ENCODE measurements at regions not wholly inside any gene's neighbourhood (a gene's known extent, or its start where the extent isn't known, plus 50 kb on each side); places are given as distances from the start of the nearest gene placed in this dataset.
"Not testable (repeated sequence)": the region's sequence is repeated elsewhere in the genome, so short reads cannot be mapped to it uniquely, and the experiment has no call there.

DNA sequence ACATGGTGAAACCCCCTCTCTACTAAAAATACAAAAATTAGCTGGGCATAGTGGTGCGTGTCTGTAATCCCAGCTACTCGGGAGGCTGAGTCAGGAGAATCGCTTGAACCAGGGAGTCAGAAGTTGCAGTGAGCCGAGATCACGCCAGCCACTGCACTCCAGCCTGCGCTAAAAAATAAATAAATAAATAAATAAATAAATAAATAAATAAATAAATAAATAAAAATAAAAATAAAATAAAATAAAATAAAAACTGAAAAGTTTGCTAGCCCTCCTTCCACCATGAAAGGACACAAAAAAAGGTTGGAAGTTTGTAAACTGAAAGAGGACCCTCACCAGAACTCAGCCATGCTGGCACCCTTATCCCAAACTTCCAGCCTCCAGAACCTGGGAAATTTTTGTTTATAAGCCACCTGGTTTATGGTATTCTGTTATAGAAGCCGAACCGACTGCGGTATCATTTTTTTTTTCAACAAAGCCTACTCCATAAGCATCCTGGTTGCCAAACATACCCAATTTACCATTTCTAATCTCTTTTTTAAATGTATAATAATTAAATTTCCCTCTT lies 448.2 kb downstream of the SEMA3D start:
- DNase-seq (ENCODE audit: low read depth in 4 of 4, low spot score in 3 of 4), result no peak

DNA sequence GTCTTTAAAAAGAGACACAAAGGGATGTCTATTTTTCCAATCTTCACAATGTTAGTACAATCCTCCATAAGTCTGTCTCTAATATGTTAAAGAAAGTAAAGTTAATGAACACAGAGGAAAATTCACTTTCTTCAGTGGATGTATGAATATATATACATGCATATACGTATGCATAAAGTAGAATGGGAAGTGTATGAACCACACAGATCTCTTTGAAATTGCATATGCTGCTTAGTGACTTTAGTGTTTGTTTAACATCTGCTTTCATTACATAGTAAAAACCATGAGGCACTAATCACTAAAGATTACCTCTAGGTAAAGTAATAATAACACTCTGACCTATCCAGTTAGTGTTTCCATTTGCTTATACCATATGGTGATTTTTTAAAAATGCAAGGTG lies 451.2 kb downstream of the SEMA3D start:
- DNase-seq (ENCODE audit: low read depth in 4 of 4, low spot score in 3 of 4), result no peak

DNA sequence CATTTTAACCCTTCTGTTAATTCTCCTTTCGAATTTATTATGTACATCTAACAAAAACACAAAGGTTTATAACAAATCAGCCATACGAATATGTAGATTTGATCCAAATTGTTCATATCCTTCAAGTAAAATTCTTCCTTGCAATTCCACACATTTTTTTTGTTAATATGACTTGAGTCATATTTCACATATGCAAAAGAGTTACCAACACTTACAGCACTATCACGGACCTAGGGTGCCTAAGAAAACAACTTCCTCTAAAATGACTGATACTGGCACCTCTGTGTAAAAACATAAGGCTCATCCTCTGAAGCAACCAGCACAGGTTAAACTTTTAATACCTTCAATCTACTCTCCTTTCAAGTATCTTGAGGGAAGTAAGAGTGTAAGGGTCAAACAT lies 451.8 kb downstream of the SEMA3D start:
- no peak for DNase-seq (ENCODE audit: low read depth in 4 of 4, low spot score in 3 of 4)

DNA sequence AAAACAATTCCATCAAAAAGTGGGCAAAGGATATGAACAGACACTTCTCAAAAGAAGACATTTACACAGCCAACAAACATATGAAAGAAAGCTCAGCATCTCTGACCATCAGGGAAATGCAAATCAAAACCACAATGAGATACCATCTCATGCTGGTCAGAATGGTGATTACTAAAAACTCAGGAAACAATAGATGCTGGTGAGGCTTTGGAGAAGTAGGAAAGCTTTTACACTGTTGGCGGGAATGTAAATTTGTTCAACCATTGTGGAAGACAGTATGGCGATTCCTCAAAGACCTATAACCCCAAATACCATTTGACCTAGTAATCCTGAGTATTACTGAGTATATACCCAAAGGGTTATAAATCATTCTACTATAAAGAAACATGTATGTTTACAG lies 452.9 kb downstream of the SEMA3D start:
- not testable (repeated sequence) for DNase-seq (ENCODE audit: low read depth in 4 of 4, low spot score in 3 of 4)

DNA sequence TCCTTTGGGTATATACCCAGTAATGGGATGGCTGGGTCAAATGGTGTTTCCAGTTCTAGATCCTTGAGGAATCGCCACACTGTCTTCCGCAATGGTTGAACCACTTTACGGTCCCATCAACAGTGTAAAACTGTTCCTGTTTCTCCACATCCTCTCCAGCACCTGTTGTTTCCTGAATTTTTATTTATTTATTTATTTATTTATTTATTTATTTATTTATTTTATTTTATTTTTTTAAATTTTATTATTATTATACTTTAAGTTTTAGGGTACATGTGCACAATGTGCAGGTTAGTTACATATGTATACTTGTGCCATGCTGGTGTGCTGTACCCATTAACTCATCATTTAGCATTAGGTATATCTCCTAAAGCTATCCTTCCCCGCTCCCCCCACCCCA lies 456.0 kb downstream of the SEMA3D start:
- DNase-seq (ENCODE audit: low read depth in 4 of 4, low spot score in 3 of 4), result not testable (repeated sequence)

DNA sequence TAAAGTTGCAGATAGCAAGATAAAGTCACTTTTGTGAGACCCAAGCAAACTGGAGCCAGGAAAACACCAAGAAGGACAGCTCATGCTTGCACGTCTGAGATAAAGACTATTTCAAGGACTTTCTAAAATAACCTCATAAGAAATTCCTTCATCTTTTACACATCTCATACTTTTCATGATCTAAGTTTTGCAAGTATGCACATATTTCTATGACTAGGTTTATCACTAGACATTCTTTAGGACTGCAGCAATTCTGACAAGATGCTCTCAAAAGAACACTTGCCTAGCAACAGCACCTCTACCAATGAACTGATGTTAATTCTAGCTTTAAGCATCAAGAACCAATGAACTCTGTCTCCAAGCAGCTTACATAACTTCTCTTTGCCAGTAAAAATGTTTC lies 457.6 kb downstream of the SEMA3D start:
- DNase-seq (ENCODE audit: low read depth in 4 of 4, low spot score in 3 of 4), result no peak

DNA sequence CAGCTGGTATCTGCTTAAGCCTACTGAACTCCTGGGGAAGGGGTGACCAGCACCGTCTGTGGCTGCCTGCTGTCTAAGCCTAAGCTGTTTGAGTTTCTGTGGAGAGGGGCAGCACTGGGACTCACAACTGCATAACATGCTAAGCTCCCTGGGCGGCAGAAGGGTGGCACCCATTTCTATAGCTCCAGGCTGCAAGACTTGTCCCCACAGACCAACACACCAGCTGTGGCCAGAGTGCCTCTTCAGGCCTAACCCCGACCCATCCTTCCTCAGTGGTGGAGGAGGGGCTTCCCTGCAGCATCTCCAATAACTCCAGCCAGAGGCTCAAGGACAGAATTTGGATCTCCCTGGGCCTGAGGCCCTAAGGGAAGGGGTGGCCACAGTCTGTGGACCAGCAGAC lies 464.1 kb downstream of the SEMA3D start:
- DNase-seq (ENCODE audit: low read depth in 4 of 4, low spot score in 3 of 4), result no peak

DNA sequence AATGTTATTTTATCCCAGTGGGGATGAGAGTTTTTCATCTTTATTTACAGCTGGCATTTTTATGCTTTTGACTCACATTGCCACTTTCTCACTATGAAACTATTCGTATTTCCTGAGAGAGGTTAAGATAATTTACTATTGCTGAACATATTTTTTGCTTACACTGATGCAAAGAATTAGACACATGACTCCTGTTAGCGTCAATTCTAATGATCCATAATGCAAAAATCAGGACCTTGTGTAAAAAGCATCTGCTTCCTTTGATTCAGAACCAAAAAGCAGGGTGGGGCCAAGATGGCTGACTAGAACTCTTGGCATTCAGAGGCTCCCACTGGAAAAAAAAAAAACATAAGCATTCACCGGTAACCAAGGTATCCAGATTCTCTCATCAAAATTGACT lies 464.8 kb downstream of the SEMA3D start:
- no peak for DNase-seq (ENCODE audit: low read depth in 4 of 4, low spot score in 3 of 4)

DNA sequence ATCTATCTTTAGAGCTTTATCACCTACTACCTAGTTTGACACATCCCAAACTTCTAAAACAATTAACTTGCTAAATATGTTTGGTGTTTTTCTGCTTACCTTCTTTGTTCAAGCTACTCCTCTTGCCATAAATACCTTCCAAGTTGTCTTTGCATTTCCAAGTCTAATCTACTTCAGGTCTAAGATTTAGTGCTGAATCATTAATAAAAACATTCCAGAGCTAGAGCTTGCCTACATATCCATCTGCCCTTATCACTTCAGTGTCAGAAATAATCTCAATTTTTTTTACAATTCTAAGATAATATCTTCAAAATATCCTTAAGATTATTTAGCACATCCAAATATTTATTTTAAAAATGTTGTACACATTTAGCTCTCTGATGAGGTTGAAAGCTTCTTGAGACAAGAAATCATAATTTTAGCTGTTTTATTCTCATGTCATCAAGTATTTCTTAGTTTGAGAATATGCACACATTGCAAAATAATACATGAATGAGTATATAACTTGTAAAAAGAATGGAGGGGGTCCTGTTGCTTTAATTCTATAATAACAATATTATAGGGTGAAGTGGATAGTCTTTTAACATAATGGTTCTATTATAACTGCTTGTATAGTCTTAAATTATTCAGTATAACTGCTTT lies 466.3 kb downstream of the SEMA3D start:
- no peak for DNase-seq (ENCODE audit: low read depth in 4 of 4, low spot score in 3 of 4)

DNA sequence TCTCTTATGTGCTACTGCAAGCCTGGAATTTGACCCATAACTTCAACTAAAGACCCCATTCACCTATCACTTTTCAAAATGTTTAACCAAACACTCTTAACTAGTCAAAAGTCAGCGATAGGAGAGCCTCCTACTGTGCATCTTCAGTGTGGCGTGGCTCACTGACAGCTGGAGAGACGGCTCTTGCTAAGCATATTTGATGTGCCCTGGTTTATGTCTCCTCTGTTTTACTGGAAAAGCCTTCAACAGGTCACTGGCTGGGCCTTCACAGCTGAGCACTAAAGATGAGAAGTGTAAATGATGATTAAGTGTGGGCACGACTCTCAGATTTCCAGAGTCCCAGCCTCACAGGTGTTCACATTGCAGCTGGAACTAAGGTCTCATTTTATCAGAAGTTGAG lies 472.1 kb downstream of the SEMA3D start:
- DNase-seq (ENCODE audit: low read depth in 4 of 4, low spot score in 3 of 4), result no peak

DNA sequence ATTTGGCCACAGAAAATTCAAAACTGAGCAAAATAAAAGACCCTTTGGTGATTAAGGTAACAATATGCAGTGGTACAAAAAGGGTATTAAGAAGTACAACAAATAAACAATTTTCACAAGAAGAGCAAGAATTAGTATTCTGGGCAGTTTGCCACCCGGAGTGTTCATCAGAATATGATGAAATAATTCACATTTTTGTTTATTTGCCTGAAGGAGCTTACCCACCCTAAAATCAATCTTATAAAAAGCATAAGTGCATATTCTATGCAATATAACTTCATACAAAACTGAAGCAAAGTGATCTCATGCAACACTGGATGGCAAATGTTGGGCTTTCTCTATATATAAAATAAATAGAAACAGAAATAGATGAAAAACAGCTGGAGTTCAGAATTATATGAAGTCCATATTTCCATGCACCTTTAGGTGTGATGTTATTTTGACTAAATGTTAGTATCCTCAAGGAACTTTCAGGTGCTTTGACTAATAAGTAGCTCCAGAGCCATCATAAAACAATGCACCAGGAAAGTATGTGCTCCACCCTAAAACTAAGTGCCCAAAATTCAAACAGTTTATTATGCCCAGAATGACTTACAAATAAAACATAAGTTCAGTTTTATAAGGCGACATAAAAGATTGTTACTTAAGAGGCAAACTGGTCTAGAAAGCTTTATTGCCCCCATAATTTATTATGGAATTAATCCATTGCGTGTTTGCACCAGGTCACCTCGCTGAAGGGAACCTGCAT lies 474.3 kb downstream of the SEMA3D start:
- no peak for DNase-seq (ENCODE audit: low read depth in 4 of 4, low spot score in 3 of 4)

DNA sequence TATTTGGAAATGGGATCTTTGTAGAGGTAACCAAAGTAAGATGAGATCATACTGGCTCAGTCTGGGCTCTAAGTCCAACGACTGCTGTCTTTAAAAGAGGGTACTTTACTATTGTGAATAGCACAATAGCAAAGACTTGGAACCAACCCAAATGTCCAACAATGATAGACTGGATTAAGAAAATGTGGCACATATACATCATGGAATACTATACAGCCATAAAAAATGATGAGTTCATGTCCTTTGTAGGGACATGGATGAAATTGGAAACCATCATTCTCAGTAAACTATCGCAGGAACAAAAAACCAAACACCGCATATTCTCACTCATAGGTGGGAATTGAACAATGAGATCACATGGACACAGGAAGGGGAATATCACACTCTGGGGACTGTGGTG lies 476.3 kb downstream of the SEMA3D start:
- not testable (repeated sequence) for DNase-seq (ENCODE audit: low read depth in 4 of 4, low spot score in 3 of 4)

DNA sequence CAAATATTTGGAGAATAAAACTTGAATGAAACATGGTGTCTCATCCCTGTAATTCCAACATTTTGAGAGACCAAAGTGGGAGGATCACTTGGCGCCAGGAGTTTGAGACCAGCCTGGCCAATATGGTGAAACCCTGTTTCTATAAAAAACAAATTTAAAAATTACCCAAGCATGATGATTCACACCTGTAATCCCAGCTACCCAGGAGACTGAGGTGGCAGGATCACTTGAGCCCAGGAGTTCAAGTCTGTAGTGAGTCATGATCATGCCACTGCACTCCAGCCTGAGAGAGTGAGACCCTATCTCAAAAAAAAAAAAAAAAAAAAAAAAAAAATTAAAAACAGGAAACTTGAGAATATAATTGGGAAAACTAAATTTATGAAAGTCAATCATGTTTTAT lies 481.1 kb downstream of the SEMA3D start:
- DNase-seq (ENCODE audit: low read depth in 4 of 4, low spot score in 3 of 4), result no peak

DNA sequence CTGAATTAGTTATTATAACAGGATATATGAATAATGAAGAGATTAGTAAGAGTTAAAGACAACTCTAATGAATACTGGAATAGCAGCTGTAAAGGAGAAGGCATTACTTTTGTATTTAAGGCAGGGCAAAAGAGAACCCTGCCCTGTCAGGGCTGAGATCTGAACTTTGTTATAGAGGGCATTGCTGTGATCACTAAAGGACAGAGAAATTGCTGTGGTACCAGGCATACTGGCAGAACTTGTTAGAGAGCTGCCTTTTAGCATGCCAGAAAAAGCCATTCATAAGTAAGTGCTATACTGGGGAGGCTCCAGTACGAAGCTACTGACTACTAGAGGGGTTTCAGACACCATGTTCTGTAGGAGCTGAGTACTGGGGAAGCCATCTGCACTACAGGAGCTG lies 481.8 kb downstream of the SEMA3D start:
- DNase-seq (ENCODE audit: low read depth in 4 of 4, low spot score in 3 of 4), result no peak

DNA sequence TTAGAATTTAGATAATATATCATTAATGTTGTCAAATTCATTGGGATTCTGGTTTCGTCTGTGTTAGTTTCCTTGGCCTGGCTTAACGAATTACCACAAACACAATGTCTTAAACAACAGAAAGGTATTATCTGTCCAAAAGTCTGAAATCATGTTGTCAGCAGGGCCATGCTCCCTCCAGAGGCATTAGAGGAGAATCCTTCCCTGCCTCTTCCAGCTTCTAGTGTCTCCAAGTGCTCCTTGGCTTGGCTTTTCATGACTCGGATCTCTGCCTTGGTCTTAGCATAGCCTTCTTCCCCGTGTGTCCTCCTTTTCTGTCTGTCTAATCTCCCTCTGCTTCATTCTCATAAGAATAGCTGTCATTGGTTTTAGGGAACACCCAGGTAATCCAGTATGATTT lies 482.5 kb downstream of the SEMA3D start:
- no peak for DNase-seq (ENCODE audit: low read depth in 4 of 4, low spot score in 3 of 4)

DNA sequence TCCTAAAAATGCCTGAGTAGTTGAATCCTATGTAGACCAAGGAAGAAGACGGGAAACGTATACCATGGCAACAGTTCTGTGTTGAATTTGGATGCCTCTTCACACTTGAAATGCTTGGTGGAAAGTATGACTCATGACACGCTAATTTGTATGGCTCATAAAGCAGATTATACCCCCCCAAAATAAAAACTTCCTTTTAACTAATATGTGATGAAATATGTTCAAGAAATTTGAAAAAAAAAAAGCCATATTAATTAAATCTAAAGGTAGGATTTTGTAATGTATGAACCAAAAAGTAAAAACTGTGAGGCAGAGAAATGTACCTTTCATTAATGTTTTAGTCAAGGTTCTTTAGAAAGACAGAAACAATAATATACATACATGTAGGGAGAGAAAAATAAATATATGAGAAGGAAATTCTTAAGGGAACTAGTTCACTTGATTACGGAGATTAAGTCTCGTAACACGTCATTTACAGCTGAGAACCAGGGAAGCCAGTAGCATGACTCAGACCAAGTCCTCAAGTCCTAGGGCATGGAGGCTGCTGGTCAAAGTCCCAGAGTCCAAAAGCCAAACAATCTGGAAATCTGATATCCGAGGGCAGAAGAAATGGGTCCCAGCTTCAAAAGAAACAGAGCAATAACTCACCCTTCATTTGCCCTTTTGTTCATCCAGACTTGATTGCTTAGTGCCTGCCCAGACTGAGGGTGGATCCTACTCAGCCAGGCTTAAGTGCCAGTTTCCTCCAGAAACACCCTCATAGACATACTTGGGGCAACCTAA lies 485.1 kb downstream of the SEMA3D start:
- DNase-seq (ENCODE audit: low read depth in 4 of 4, low spot score in 3 of 4), result no peak

DNA sequence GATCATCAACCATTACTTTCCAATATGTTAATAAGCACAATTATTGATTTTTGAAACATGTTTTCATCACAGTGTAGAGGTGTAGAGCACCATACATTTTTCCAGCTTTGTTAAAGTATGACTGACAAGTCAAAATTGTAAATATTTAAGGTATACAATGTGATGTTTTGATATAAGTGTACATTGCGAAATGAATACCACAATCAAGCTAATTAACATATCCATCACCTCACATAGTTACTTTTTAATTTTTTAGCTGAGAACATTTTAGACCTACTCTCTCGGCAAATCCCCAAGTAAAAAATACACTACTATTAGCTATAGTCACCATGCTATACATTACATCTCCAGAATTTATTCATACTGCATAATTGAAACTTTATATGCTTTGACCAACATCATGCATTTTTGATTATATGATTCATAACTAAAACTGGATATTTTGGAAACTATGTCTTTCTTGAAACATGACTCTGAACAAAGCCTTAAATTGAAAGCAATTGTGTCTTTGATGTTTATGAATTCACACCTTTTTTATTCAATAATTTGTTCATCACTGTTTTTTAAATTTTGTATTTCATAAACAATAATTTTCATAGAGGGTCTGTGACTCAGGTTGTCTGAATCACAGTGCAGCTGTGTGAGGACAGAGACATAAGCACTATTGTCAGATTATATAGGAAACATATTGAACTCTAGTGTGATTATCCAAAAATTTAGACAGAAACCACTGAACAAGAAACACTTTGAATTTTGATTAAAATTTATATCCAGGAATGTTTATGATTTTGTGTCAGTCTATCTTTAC lies 486.1 kb downstream of the SEMA3D start:
- no peak for DNase-seq (ENCODE audit: low read depth in 4 of 4, low spot score in 3 of 4)

DNA sequence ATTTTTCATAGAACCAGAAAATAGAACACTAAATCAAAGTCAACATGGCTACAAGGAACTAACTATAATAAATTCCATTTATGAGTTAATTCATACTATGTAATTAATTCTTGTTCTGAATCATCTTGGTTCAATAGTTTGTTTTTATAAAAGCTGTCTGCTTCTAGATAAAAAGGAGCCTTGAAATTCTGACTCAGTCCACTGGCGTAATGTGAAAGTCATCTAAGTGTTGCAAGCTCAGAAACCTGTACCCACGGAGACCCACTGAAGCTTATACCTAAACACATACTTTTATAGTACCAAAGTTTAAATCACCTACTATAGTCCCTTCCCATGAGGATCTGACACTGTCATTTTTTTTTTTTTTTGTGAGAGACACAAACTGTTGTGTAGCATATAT lies 489.4 kb downstream of the SEMA3D start:
- DNase-seq (ENCODE audit: low read depth in 4 of 4, low spot score in 3 of 4), result no peak

DNA sequence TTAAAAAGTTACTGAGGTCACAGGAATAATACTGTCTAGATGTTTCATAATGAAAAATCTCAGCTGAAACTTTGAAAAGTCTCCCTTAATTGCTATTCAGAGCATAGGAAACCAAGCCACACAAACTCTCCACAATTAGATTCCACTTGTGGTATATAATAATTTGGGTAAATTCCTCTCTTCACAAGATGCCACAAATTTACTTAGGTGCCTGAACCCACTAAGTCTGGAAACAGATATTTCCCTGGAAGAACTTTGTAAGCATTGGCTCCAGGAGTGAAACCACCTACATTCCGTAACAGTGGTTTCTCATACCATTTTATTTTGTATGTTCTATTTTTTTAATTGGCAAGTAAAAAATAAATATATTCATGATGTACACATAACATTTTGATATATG lies 493.4 kb downstream of the SEMA3D start:
- no peak for DNase-seq (ENCODE audit: low read depth in 4 of 4, low spot score in 3 of 4)

DNA sequence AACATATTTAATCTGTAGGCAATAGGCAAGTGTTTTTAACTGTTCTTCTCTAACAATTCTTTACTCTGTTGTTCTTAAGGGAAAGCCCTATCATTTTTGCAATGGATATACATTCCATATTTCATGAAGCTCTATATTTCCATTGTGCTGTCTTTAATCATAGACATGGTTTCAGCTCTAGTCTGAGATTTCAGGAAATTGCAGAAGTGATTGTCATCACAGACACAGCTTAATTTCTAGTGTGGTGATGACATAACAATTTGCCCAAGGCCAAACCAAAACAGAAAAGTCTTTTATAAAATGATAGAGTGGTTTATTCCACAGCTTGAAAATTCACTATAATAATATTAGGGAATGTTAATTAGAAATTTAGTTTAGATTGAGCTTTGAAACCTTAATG lies 494.1 kb upstream of the SEMA3A start:
- no peak for DNase-seq (ENCODE audit: low read depth in 4 of 4, low spot score in 3 of 4)

DNA sequence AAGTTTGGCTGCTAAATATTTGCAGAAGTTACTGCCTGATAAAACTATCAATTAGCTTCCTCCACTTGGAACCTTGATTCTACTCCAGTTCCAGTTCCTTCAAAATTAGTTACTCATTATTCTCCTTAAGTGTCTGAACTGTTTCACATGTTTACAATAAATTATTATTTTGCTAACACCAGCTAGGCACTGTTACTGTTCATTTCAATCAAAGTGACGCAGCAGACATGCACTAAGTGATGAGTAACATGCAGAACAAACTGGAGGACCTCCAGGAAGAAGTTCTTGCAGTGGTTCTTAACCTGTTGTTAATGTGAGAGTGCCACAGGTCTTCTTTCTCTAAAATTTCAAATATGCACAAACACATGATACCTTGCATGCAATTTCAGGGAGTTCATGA lies 491.8 kb upstream of the SEMA3A start:
- DNase-seq (ENCODE audit: low read depth in 4 of 4, low spot score in 3 of 4), result no peak

All from left renal pelvis (tissue), 4 donors.